ENCODE measurements at regions not wholly inside any gene's neighbourhood (a gene's known extent, or its start where the extent isn't known, plus 50 kb on each side); places are given as distances from the start of the nearest gene placed in this dataset.

DNA sequence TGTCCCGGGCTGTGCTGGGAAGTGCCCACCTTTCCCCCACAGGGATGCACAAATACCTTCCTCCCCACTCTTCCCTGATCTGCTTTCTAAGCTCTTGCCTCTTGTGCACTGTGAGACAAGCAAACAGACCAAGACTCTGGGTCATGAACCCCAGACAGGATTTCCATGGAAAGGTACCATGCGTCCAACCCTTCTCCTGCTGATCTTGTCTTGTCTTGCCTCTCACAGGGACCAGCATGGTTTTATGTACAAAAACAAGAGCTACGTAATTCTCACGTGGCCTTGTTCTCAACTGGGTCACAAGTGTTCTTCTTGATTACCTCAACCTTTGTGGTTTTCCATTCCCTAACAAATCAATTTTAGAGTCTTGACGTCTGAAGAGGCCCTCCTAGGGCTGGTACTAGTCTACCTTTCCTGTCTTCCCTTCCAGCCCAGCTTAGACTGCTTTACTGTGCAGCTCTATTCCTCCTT lies 176.5 kb upstream of the MAP3K1 start:
- no peak for TF ChIP-seq POLR2A (IDR thresholded peaks at IDR 0.05; ENCODE audit: low read depth)
- TF ChIP-seq, protein P1, sequence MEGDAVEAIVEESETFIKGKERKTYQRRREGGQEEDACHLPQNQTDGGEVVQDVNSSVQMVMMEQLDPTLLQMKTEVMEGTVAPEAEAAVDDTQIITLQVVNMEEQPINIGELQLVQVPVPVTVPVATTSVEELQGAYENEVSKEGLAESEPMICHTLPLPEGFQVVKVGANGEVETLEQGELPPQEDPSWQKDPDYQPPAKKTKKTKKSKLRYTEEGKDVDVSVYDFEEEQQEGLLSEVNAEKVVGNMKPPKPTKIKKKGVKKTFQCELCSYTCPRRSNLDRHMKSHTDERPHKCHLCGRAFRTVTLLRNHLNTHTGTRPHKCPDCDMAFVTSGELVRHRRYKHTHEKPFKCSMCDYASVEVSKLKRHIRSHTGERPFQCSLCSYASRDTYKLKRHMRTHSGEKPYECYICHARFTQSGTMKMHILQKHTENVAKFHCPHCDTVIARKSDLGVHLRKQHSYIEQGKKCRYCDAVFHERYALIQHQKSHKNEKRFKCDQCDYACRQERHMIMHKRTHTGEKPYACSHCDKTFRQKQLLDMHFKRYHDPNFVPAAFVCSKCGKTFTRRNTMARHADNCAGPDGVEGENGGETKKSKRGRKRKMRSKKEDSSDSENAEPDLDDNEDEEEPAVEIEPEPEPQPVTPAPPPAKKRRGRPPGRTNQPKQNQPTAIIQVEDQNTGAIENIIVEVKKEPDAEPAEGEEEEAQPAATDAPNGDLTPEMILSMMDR (IDR thresholded peaks at IDR 0.05): no peak
- TF ChIP-seq POLR2AphosphoS5 (IDR thresholded peaks at IDR 0.05): no peak
- no peak for TF ChIP-seq EP300 (IDR thresholded peaks at IDR 0.05)
